GM23248 (cell line): ENCODE measurements at regions not wholly inside any gene's neighbourhood (a gene's known extent, or its start where the extent isn't known, plus 50 kb on each side); places are given as distances from the start of the nearest gene placed in this dataset.

ENCODE experiments used
- EZH2 ChIP-seq: fragments of 200-600 bp; sonication (generic); IDR thresholded peaks from 2 replicates; pipeline ENCODE4 v1.6.1; 2018; ENCODE audit warnings: antibody characterized with exemption, mild to moderate bottlenecking; ENCODE audit not compliant: insufficient read depth, poor library complexity, severe bottlenecking
- EZH2phosphoT487 ChIP-seq: fragments of 200-600 bp; sonication (generic); IDR thresholded peaks from 2 replicates; pipeline ENCODE4 v1.6.1; 2018; ENCODE audit warnings: antibody characterized with exemption, moderate library complexity, mild to moderate bottlenecking, low read depth; ENCODE audit not compliant: insufficient read depth

DNA sequence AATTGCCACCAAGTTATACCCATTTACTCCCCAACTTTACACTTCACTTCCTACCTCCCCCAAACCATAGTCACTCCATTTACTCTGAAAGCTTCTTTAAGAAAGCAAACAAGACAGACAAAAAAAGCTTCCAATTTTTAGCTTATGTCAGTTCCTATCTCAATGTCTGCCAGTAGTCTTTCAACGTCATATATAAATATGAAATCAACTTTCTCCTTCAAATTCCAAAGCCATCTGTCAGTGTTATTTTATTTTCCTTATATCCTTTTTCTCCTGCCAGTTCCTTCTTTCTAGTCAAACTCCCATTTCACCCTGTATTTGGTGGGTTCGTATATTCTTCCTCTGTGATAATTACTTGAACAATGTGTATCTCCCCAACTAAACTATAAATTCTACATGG lies 85.8 kb upstream of the CMC1 start:
- TF ChIP-seq EZH2 = no peak
- TF ChIP-seq EZH2phosphoT487 = no peak
